Common myeloid progenitor, CD34-positive (primary cell): ENCODE measurements at regions not wholly inside any gene's neighbourhood (a gene's known extent, or its start where the extent isn't known, plus 50 kb on each side); places are given as distances from the start of the nearest gene placed in this dataset.

Experiments
- CTCF ChIA-PET: fragments of 350-600 bp; sonication (Branson Sonifier 250); formaldehyde crosslinking; loops from one replicate; lab custom pipeline; 2021; ENCODE audit warnings: antibody characterized with exemption; lab: Charles Lee
- POLR2A ChIA-PET: fragments of 350-600 bp; sonication (Branson Sonifier 250); formaldehyde crosslinking; loops from one replicate; lab custom pipeline; 2021; ENCODE audit warnings: antibody characterized with exemption; lab: Charles Lee
- DNase-seq, 3 donors: peaks; one replicate each; pipeline versions ENCODE4 v3.0.0 to v3.0.0-alpha.2; 2013
- H3K27ac ChIP-seq, 2 experiments: 1 replicate in 1 of 2; 2 replicates in 1 of 2; pipeline ENCODE4 v1.7.0; 2013; ENCODE audit warnings: inconsistent platforms in 2 of 2, low read length in 2 of 2, mild to moderate bottlenecking in 2 of 2, low read depth in 1 of 2, moderate library complexity in 1 of 2; ENCODE audit not compliant: severe bottlenecking in 2 of 2, insufficient read depth in 1 of 2, poor library complexity in 1 of 2
- H3K27me3 ChIP-seq, 5 experiments: replicated peaks in 2 of 5; 1 replicate in 3 of 5; 2 replicates in 2 of 5; pipeline versions ENCODE4 v1.6.1 to v1.7.0; 2013; ENCODE audit warnings: low read length in 4 of 5, mild to moderate bottlenecking in 2 of 5, moderate library complexity in 2 of 5, inconsistent platforms in 1 of 5; ENCODE audit not compliant: insufficient read depth in 5 of 5, control insufficient read depth in 4 of 5
- H3K36me3 ChIP-seq, 4 experiments: 1 replicate in 2 of 4; 2 replicates in 2 of 4; pipeline versions ENCODE4 v1.6.1 to v1.7.0; 2013; ENCODE audit warnings: low read length in 3 of 4, control low read depth in 1 of 4, mild to moderate bottlenecking in 1 of 4; ENCODE audit not compliant: control insufficient read depth in 4 of 4, insufficient read depth in 4 of 4
- H3K4me1 ChIP-seq, 4 experiments: 1 replicate in 3 of 4; 2 replicates in 1 of 4; pipeline versions ENCODE4 v1.6.1 to v1.7.1; 2013; ENCODE audit warnings: low read length in 3 of 4, mild to moderate bottlenecking in 3 of 4, control low read depth in 1 of 4, inconsistent platforms in 1 of 4, moderate library complexity in 1 of 4; ENCODE audit not compliant: control insufficient read depth in 4 of 4, insufficient read depth in 4 of 4; ENCODE audit errors: control extremely low read depth in 1 of 4
- H3K4me3 ChIP-seq, 7 experiments: 1 replicate in 4 of 7; 2 replicates in 3 of 7; pipeline versions ENCODE4 v1.5.1 to v1.7.0; 2013; ENCODE audit warnings: mild to moderate bottlenecking in 7 of 7, low read length in 6 of 7, moderate library complexity in 6 of 7, inconsistent platforms in 2 of 7, low read depth in 2 of 7, control low read depth in 1 of 7; ENCODE audit not compliant: insufficient read depth in 4 of 7, control insufficient read depth in 1 of 7; ENCODE audit errors: extremely low read depth in 1 of 7
- H3K9me3 ChIP-seq, 5 experiments: 1 replicate in 4 of 5; 2 replicates in 1 of 5; pipeline versions ENCODE4 v1.6.1 to v1.7.1; 2013; ENCODE audit warnings: low read length in 4 of 5, mild to moderate bottlenecking in 2 of 5, inconsistent platforms in 1 of 5, low read depth in 1 of 5, moderate library complexity in 1 of 5; ENCODE audit not compliant: control insufficient read depth in 4 of 5, insufficient read depth in 2 of 5; ENCODE audit errors: control extremely low read depth in 1 of 5
- WGBS: methylation state at CpG from one replicate; pipeline ENCODE4 v1.1.5; 2013; ENCODE audit not compliant: insufficient coverage; 5-methylcytosine and 5-hydroxymethylcytosine counted together

DNA sequence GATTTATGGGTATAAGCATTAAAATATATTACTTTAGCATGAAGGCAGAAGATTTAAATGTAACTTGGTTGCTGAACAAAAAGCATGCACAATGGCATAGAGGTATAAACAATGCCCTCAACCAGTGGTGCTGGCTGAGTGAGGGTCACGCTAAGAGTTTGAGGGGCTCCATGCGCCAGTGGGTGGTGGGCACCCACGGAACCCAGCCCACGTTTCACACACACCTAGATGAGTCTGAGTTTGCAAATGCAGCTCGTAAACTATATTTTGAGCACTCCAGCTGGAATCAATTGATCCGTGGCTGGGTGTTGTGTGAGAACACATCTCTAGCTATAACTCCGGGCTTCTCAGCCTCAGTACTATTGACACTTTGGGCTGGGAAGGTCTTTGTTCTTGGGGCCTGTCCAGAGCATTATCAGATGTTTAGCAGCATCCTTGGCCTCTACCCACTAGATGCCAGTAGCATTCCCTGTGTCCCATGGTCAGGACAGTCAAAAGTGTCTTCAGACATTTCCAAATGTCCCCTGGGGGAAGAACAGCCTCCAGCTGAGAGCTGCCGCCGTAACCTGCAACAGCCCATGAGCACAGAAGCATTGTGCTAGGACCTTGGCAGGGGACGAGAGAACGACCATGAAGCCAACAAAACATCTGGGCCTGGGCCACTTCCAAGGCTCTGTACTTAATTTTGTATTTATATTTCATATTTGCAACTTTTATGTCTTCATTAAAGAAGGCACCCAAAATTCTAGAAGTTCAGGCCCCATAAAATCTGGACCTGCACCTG, 108.1 kb upstream of the SOX1 start:
- CTCF ChIA-PET: no interaction called here
- Histone ChIP-seq H3K9me3 (no peaks in the 10 kb centered on the region), H3K36me3 (no peaks in the 10 kb centered on the region), H3K4me1 (no peaks in the 10 kb centered on the region), H3K4me3 (no peak overlapping the region), H3K27ac (no peak overlapping the region), H3K27me3 (peaks cover 0 to 5% (median 0%) of the 10 kb centered on the region in 5 experiments)
- WGBS: 94% methylated on average over 9 of the region's 11 CpGs
- POLR2A ChIA-PET: no interaction called here
- DNase-seq: no peak

DNA sequence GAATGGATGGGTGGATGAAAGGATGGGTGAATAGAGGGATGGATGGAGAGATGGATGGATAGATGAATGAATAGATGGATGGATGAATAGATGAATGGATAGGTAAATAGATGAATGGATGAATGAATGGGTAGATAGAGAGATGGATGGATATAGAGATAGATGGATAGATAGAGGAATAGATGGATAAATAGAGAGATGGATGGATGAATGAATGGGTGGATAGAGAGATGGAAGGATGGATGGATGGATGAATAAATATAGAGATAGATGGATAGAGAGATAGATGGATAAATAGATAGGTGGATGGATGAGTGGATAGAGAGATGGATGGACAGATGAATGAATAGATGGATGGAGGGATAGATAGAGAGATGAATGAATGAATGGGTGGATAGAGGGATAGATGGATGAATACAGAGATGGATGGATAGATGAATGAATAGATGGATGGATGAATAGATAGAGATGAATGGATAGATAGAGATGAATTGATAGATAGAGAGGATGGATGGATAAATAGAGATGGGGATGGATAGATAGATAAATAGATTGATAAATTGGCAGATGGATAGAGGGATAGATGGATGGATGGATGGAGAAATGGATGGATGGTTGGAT, 106.7 kb upstream of the SOX1 start:
- POLR2A ChIA-PET: no interaction called here
- no peak for DNase-seq

DNA sequence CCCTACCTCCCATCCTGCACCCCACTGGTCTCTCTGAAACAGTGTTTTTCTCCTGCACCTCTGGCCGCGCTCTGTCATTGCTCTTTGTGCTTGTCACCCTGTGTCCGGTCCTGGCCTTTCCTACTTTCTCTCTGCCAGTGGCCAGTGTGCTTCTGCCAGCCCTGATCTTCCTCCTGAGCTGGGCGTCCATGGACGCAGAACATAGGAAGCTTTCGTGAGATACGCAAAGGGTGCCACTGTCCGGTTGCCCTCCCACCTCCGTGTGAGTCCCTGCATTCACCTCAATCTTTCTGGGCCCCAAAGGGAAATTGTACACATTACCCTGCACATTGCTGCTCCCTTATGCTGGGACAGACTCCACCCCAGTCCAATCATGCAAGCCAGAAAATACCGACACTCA, 105.7 kb upstream of the SOX1 start:
- CTCF ChIA-PET: no interaction called here
- 92% methylated on average over 10 of the region's 10 CpGs for WGBS
- H3K4me1 ChIP-seq: no peaks in the 10 kb centered on the region
- POLR2A ChIA-PET: no interaction called here
- H3K4me3 ChIP-seq: no peak overlapping the region
- no peaks in the 10 kb centered on the region for H3K36me3 ChIP-seq
- H3K27ac ChIP-seq: no peak overlapping the region
- DNase-seq: no peak
- no peaks in the 10 kb centered on the region for H3K27me3 ChIP-seq
- peaks cover 0 to 3% (median 0%) of the 10 kb centered on the region in 5 experiments for H3K9me3 ChIP-seq

More for the DNA sequence above, 106.7 kb upstream of the SOX1 start:
- H3K27ac ChIP-seq: no peak overlapping the region
- peaks cover 0 to 3% (median 0%) of the 10 kb centered on the region in 5 experiments for H3K9me3 ChIP-seq
- no peaks in the 10 kb centered on the region for H3K4me1 ChIP-seq
- H3K27me3 ChIP-seq: no peaks in the 10 kb centered on the region
- no peaks in the 10 kb centered on the region for H3K36me3 ChIP-seq
- CTCF ChIA-PET: no interaction called here
- H3K4me3 ChIP-seq: no peak overlapping the region

DNA sequence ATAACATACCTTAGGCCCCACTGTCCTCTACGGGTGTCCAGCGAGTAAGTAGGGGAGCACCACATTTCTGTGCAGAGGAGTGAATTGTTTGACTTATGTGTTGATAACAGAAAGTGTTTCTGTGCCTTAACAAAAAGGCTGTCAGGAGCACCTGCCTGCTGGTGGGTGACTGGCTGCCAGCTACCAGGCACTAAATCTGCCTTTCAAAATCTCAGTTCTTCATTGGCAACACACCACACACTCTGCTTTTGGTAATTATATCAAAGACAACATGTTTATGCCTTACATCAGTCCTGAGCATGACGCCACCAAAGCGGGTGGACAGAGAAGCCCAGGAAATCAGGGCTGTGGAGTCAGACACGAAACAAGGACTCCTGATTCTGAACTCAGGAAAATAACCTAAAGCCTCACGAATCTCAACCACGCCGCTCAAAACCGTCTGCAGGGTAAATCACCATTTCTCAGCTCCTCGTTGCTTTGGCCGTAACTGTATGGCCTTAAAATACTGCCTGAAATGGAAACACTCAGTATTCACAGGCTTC, 105.2 kb upstream of the SOX1 start:
- no peaks in the 10 kb centered on the region for H3K27me3 ChIP-seq
- POLR2A ChIA-PET: no interaction called here
- CTCF ChIA-PET: no interaction called here
- H3K27ac ChIP-seq: no peak overlapping the region
- H3K4me3 ChIP-seq: no peak overlapping the region
- 97% methylated on average over 9 of the region's 11 CpGs for WGBS
- DNase-seq: no peak
- H3K4me1 ChIP-seq: no peaks in the 10 kb centered on the region
- peaks cover 0 to 3% (median 0%) of the 10 kb centered on the region in 5 experiments for H3K9me3 ChIP-seq
- H3K36me3 ChIP-seq: no peaks in the 10 kb centered on the region

DNA sequence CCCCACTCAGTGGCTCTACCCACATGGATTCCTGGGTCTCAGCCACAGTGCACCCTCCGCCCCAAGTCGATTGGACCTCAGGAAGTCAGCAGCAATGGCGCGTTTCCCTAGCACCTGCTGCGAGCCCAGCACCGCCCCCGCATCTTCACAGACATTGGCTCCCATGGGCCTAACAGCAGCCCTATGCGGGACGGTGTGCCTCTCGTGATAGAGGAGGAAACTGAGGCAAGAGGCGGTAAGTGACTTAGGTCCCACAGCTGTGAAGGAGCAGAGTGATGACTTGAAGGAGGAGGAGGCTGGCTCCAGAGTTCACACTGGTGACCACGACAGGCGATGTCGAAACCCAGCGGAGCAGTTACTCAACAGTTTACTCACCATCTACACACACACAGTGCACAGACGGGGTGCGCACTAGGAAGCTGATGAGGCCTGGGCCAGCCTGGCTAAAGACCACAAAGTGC, 104.5 kb upstream of the SOX1 start:
- CTCF ChIA-PET: interaction anchor here (0.6 kb wide), 1 partner anchor 81 kb away, joined by 3 read pairs; no protein-coding TSS in a partner anchor
- no peaks in the 10 kb centered on the region for H3K4me1 ChIP-seq
- peaks cover 0 to 3% (median 0%) of the 10 kb centered on the region in 5 experiments for H3K9me3 ChIP-seq
- DNase-seq: no peak
- H3K4me3 ChIP-seq: no peak overlapping the region
- H3K36me3 ChIP-seq: no peaks in the 10 kb centered on the region
- H3K27ac ChIP-seq: no peak overlapping the region
- POLR2A ChIA-PET: no interaction called here
- H3K27me3 ChIP-seq: peaks cover 0 to 1% (median 0%) of the 10 kb centered on the region in 5 experiments
- WGBS: 81% methylated on average over 14 of the region's 17 CpGs

DNA sequence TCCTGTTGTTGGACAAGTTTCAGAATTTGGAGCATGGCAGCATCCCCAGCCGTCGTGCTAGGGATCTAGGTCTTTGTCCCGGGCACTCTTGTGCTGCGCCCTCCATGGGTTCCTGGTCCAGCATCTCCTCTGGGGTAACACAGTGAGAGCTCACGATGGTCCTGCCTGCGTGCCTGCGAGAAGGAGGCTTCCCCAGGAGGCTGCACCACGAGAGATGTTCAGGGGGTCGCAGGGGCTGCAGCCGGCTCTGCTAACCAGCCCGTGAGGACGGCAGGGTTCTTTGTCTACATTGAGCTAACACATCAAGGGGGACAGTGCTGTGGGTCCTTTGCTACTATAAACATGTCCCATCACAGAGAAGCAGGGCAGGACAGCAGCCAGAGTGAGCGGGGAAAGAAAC, 103.9 kb upstream of the SOX1 start:
- peaks cover 0 to 1% (median 0%) of the 10 kb centered on the region in 5 experiments for H3K27me3 ChIP-seq
- H3K27ac ChIP-seq: no peak overlapping the region
- CTCF ChIA-PET: interaction anchor here (0.6 kb wide), 1 partner anchor 81 kb away, joined by 3 read pairs; no protein-coding TSS in a partner anchor
- POLR2A ChIA-PET: no interaction called here
- H3K4me3 ChIP-seq: no peak overlapping the region
- DNase-seq: no peak
- H3K4me1 ChIP-seq: no peaks in the 10 kb centered on the region
- peaks cover 0 to 3% (median 0%) of the 10 kb centered on the region in 5 experiments for H3K9me3 ChIP-seq
- H3K36me3 ChIP-seq: no peaks in the 10 kb centered on the region
- WGBS: 90% methylated on average over 13 of the region's 13 CpGs
